ENCODE measurements at regions not wholly inside any gene's neighbourhood (a gene's known extent, or its start where the extent isn't known, plus 50 kb on each side); places are given as distances from the start of the nearest gene placed in this dataset.

- no peak for DNase-seq
These were observed 97.4 kb upstream of the ITGA1 start for GRCh38 chr5:52690236-52690768.

- DNase-seq, result peak; percentile 70
These were observed 95.7 kb upstream of the ITGA1 start for GRCh38 chr5:52692039-52692438.

GRCh38 chr5:52692606-52693005 lies 95.1 kb upstream of the ITGA1 start:
- no peak for DNase-seq

GRCh38 chr5:52693280-52693679 lies 94.4 kb upstream of the ITGA1 start:
- peak; percentile 63 for DNase-seq

GRCh38 chr5:52693836-52694235 lies 93.9 kb upstream of the ITGA1 start:
- DNase-seq, result no peak

- DNase-seq, result no peak
These were observed 93.1 kb upstream of the ITGA1 start for GRCh38 chr5:52694648-52695047.

GRCh38 chr5:52702877-52703276 lies 84.8 kb upstream of the ITGA1 start:
- DNase-seq, result no peak

- no peak for DNase-seq
These were observed 84.4 kb upstream of the ITGA1 start for GRCh38 chr5:52703321-52703720.

GRCh38 chr5:52705720-52706119 lies 82.0 kb upstream of the ITGA1 start:
- DNase-seq, result peak; percentile 71

GRCh38 chr5:52706775-52707174 lies 80.9 kb upstream of the ITGA1 start:
- no peak for DNase-seq

GRCh38 chr5:52707616-52708015 lies 80.1 kb upstream of the ITGA1 start:
- no peak for DNase-seq

GRCh38 chr5:52708463-52708862 lies 79.3 kb upstream of the ITGA1 start:
- DNase-seq, result peak; percentile 58

- DNase-seq, result peak; percentile 72
These were observed 78.4 kb upstream of the ITGA1 start for GRCh38 chr5:52709167-52709925.

GRCh38 chr5:52710310-52710971 lies 77.3 kb upstream of the ITGA1 start:
- no peak for DNase-seq

- DNase-seq, result peak; percentile 81
These were observed 76.6 kb upstream of the ITGA1 start for GRCh38 chr5:52710972-52711596.

- no peak for DNase-seq
These were observed 75.4 kb upstream of the ITGA1 start for GRCh38 chr5:52712354-52712753.

- DNase-seq, result peak; percentile 20
These were observed 62.5 kb upstream of the ITGA1 start for GRCh38 chr5:52725065-52725746.

- no peak for DNase-seq
These were observed 61.9 kb upstream of the ITGA1 start for GRCh38 chr5:52725808-52726207.

- DNase-seq, result peak; percentile 34
These were observed 60.7 kb upstream of the ITGA1 start for GRCh38 chr5:52727020-52727419.

GRCh38 chr5:52727576-52727975 lies 60.1 kb upstream of the ITGA1 start:
- peak; percentile 87 for DNase-seq

GRCh38 chr5:52728224-52728623 lies 59.5 kb upstream of the ITGA1 start:
- no peak for DNase-seq

- no peak for DNase-seq
These were observed 59.0 kb upstream of the ITGA1 start for GRCh38 chr5:52728686-52729085.
